ENCODE measurements at regions not wholly inside any gene's neighbourhood (a gene's known extent, or its start where the extent isn't known, plus 50 kb on each side); places are given as distances from the start of the nearest gene placed in this dataset.

GRCh38 chr10:88060762-88061161 lies 197.3 kb downstream of the PTEN start:
- no peak for DNase-seq (ENCODE audit: low read depth)

- DNase-seq (ENCODE audit: low read depth), result peak; percentile 44
Observed at GRCh38 chr10:88062385-88062784, 199.0 kb downstream of the PTEN start.

GRCh38 chr10:88062798-88063472 lies 199.5 kb downstream of the PTEN start:
- DNase-seq (ENCODE audit: low read depth), result peak; percentile 81

- no peak for DNase-seq (ENCODE audit: low read depth)
Observed at GRCh38 chr10:88063861-88064557, 200.6 kb downstream of the PTEN start.

- DNase-seq (ENCODE audit: low read depth), result no peak
Observed at GRCh38 chr10:88064608-88065382, 201.4 kb downstream of the PTEN start.

- DNase-seq (ENCODE audit: low read depth), result no peak
Observed at GRCh38 chr10:88065383-88066049, 202.1 kb downstream of the PTEN start.

GRCh38 chr10:88066319-88066718 lies 202.9 kb downstream of the PTEN start:
- DNase-seq (ENCODE audit: low read depth), result no peak

GRCh38 chr10:88066876-88067275 lies 203.5 kb downstream of the PTEN start:
- no peak for DNase-seq (ENCODE audit: low read depth)

GRCh38 chr10:88067737-88068136 lies 204.3 kb downstream of the PTEN start:
- no peak for DNase-seq (ENCODE audit: low read depth)

- no peak for DNase-seq (ENCODE audit: low read depth)
Observed at GRCh38 chr10:88069338-88069737, 205.9 kb downstream of the PTEN start.

GRCh38 chr10:88070080-88070880 lies 206.9 kb downstream of the PTEN start:
- peak; percentile 11 for DNase-seq (ENCODE audit: low read depth)

GRCh38 chr10:88071879-88072278 lies 208.5 kb downstream of the PTEN start:
- DNase-seq (ENCODE audit: low read depth), result no peak

GRCh38 chr10:88073682-88074081 lies 210.3 kb downstream of the PTEN start:
- no peak for DNase-seq (ENCODE audit: low read depth)

- no peak for DNase-seq (ENCODE audit: low read depth)
Observed at GRCh38 chr10:88074971-88075370, 211.5 kb downstream of the PTEN start.

- DNase-seq (ENCODE audit: low read depth), result peak; percentile 16
Observed at GRCh38 chr10:88076027-88076880, 212.8 kb downstream of the PTEN start.

GRCh38 chr10:88077977-88078376 lies 214.6 kb downstream of the PTEN start:
- DNase-seq (ENCODE audit: low read depth), result no peak

GRCh38 chr10:88080213-88080612 lies 216.8 kb downstream of the PTEN start:
- peak; percentile 78 for DNase-seq (ENCODE audit: low read depth)

- DNase-seq (ENCODE audit: low read depth), result no peak
Observed at GRCh38 chr10:88081457-88082054, 218.1 kb downstream of the PTEN start.

- DNase-seq (ENCODE audit: low read depth), result no peak
Observed at GRCh38 chr10:88082391-88082790, 219.0 kb downstream of the PTEN start.
